Anterior cingulate cortex (tissue), 58 donors: ENCODE measurements at regions not wholly inside any gene's neighbourhood (a gene's known extent, or its start where the extent isn't known, plus 50 kb on each side); places are given as distances from the start of the nearest gene placed in this dataset.
"Not testable (repeated sequence)": the region's sequence is repeated elsewhere in the genome, so short reads cannot be mapped to it uniquely, and the experiment has no call there.

ENCODE experiments used
- DNase-seq, 58 donors: peaks; one replicate each; lab custom pipeline; 2025; lab: John Stamatoyannopoulos, UW

DNA sequence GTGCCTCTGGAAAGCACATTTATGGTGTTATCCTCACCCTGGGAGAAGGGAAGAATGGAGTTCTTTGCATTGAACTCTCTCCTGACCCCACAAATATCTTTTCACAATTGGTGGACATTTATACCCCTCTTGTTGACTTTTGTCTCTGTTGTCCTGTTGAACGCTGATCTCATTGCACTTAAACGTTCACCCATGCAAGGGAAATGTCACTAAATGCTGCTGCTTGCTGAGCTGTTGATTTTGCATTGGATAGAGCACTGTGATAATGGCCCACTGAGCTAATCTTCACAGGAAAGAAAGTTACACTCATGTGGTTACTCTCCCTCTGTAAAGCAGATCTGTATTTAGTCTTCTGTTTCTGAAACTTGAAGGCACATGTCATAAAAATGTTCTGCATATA is 133.4 kb downstream of the FZD1 start:
- no peak for DNase-seq

DNA sequence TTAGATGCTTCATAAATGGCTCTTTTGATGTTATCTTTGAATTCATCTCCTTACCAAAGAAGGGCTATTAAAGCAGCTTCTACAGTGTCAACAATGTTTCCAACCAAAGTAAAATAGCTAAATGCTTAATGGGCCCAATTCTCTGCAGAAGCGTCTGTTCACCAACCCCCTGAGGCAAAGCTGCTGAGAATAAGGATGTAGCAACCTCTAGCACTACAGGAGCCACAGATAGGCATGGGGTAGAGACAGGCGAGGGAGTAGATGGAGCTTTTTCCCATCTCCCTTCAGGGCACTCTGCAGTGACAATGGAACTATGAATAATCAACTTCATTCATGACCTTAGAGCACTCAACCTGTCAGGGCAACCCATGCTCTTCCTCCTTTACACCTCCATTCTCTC is 134.1 kb downstream of the FZD1 start:
- no peak for DNase-seq

DNA sequence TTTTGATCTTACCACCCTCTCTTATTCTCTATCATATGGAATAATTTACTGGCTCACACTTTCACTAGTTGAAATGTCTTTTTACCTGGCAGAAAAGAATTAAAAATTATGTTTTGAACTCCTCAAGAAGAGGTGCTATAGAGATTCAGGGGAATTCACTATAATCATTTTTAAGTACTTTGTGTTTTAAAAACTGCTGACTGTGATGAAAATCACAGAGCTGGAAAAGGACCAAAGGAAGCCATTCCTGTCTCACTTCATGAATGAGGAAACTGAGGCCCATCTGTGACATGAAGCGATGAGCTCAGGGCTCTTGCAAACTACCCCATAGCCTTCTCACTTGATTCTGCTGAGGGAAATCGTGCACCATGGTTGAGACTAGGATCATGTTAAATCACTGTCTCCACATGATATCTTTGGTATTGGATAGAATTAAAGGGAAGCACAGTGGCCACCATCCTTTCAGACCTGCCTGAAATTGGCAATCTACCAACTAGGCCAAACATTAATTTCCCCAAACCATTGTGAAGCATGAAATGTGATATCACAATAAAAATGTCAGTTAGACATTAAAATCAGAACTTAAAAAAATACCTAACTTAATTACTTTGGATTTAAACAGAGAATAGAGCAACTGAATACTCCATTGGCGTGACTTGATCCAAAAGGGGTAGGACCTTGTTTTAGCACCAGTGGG is 141.0 kb downstream of the FZD1 start:
- no peak for DNase-seq

DNA sequence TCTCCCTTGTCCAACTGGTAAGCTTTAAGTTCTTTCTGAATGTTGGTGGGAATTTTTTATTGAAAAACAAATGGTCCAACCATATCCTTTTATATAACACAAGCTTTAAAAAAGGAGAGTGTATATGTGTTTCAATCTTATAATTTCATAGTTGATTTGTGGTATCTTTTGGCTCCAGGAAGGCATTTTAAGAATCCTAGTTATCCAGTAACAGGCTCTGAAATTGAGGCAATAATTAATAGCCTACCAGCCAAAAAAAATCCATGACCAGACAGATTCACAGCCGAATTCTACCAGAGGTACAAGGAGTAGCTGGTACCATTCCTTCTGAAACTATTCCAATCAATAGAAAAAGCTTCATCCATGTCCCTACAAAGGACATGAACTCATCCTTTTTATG is 141.6 kb downstream of the FZD1 start:
- DNase-seq: not testable (repeated sequence)

DNA sequence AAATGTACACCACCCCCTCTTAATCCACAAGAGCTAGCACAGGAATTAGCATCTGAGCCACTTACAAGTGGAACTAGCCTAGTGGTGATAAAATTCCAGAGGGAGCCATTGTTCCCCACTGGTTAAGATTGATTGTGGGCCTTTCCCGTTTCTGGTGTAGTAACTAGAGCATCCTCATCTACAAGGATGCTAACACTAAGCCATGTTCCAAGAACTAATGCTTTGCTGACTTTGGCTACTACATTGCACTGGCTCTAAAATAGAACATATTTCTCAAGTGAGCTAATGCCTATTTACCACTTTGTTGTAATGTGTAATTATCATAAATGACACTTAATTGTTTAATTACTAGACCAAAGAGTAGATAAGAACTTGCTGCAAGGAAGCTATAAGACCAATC is 143.7 kb downstream of the FZD1 start:
- no peak for DNase-seq

DNA sequence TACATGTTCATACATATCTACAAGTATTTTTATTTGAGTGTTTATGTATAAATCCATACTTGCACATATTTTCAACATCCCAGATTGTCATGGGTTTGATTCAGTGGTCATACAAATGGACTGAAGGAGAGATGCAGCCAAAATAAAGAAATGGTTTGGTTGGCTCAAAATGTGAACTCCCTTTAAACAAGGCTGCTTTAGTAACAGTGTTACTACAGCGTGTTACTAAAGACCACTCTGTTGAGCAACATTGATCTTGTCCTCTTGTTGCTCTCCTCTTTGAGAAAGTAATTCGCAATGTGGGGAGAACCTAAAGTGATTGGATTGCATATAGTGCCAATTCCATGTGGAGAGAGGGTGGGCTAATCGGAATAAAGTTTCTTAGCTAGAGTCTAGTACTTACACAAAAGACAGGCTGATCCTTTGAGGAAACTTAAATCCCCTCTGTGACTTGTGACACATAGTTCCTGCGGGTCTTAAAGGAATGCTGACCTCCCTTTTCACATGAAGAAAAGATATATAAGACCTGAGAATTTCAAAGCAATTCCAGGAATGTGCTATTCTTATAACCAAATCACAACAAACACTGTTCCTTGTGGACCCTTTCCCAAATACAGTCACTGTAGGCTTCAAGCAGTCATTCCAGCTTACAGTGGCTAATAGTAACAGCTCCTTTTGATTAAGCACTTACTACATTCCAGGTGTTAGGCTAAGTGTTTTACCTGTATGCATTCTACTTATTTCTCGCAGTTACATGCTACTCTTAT is 144.3 kb downstream of the FZD1 start:
- no peak for DNase-seq

DNA sequence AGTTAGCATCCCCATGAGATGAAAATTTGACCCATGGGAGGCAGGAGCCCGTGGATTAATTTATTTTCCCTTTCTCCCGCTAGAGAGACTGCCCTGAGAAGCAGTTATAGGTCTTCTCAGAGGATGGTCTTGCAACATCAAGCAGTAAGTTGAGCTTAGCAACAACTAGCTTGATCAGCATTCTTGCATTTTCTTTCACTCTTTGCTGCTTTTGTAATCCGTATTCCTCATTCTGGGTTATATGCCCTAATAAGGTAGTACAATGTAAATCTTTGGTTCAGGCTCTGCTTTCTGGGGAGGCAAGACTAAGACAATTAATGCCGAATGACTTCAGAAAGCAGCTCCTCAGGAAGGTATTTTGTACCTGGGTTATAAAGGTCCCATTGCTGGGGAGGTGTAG is 146.8 kb downstream of the FZD1 start:
- DNase-seq: no peak

DNA sequence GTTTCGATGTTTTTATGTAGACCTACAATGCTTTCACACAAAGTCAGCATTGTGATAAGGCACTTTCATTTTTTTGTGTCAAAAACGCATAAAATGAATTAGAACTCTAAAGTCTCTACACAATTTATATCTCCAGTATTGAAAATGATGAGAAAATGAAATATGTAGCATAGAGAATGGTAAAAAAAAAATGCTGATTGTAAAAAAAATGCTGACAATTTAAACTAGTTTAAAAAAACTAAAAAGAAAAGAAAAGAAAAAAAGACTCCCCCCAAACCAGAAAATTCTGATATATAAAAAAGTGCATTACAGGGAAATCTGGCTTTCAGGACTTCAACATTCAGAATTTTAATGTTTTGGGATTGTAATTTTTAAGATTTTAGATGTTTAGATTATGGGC is 148.1 kb downstream of the FZD1 start:
- no peak for DNase-seq

DNA sequence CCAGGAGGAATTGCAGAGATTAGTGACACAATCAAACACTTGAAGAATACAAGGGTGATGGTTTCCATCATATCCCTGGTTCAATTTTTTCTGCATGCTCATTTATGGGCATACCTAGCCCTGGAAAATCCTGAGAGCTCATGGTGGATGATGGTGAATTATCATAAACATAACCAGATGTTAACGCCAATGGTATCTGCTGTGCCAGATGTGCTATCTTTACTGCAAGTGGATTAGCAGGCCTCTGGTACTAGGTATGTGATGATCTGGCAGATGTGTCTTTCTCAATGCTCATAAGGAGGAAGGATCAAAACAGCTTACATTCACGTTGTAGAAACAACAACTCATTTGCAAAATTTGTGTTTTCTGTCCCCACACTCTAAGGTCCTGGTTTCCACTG is 150.5 kb downstream of the FZD1 start:
- no peak for DNase-seq

DNA sequence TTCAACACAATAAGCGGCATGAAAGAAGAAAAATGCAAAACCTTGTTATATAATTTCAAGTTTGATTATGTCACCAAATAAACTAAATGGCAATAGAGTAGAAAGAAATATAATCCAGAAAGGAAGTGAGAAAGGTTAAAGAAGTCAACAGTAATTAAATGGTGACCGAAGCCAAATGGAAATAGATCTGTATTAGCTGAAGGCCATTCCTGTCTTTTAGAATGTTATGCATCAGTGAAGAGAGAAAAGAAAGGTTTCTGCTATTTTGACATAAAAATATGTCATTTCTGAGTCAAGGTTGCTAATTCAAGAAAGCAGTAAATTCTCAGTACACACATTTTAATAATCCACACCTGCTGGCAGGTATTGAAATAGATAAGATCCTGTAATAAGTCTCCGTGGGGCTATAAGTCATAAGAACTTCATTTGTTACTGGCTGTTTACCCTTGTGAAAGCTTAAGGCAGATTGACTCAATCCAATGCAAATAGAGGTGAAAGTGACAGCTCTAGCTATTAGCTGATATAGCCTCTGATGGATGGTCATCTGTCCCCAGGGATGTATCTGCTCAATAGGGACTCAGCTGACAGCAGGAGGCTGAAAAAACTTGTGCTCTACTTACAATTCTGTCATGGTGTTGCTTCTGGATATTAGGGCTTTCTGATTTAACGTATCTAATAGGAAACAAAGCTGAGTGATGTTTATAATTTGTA is 152.1 kb downstream of the FZD1 start:
- DNase-seq: no peak

DNA sequence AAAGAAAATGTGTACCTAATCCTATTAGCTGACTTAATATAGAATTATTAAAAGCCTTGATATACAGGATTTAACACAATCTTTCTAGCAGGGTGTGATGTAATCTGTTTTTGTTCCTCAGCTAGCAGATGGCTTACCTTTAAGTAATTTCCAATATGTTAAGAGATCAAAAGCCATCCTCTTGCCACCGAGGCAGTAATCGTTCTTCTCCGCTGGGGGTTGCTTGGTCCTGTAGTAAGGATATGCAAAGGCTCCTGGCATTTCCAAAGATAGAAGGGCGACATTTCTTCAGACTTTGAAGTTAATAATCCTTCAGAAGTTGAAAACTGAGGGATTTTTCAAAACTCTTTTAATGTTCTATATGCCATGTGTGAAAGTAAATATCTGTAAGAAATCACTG is 156.4 kb downstream of the FZD1 start:
- DNase-seq: no peak

DNA sequence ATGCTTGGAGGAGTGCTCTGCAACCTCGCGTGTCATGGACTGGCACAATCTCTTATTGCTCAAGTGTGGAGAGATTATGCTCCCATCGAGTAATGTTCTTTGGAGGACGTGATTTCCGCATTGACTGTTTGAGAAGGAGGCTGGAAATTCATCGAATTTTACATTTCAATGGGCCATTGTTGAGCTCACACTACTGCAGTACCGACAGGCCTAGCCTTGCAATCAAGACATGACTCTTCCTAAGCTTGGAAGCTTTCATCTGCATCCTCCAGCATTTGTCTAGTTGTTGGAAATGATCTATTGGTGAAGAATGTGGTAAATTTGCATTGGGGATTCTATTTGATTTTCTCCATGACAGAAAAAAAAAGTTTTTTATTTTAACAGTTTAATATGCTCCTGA is 156.8 kb downstream of the FZD1 start:
- no peak for DNase-seq

DNA sequence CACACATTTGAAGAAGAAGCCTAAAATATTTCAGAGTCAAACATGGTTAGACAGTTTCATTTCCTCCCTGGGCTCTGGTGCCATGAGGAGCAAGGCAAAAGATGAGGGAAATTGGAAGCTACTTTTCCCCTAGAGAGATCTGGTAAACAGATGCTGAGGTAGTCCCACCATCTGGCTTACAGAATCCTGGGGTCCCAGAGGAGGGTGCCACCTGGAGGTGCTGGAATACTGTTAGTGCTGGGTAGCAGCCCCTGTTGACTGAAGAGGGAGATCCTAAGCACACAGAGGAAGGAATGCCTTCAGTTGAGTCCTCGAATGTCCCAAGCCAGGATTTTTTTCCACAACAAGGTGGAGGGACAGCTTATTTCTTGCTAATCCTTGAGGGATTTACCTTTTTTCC is 160.1 kb downstream of the FZD1 start:
- no peak for DNase-seq

DNA sequence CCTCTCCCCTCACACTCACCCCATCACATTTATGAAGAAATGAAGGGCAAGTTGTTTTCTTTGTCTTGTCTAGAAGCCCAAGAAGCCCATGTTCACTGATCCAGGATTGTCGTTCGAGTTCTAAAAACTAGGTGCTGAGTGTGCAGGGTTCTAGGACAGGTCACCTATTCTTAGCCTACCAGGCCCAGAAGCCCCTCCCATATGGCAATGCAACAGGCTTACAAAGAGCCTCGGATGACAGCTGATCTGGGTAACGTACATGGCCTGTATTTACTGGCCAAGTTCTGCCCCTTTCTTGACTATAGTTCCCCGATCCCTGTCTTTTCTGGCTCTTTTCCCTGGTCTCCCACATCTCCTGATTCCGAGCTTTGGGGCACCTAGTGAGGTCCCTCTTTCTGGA is 160.9 kb downstream of the FZD1 start:
- no peak for DNase-seq

DNA sequence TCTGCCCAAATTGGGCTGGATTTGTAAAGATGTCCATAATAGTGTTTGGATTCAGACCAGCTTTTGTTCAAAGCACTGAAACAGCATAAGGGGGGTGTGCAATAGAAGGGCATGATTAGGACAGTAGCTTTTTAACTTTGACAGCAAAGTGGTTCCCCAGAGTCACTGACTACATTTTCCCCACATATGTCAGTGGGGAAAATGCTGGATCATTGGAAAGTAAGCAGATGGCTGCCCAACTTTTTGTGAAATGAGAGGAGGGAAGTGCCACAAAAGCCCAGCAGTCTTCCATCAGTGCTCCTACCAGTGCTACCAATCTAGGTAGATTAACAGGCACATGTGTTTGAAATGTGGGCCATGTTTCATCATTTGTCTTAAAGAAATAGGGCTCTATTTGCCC is 162.8 kb downstream of the FZD1 start:
- no peak for DNase-seq

DNA sequence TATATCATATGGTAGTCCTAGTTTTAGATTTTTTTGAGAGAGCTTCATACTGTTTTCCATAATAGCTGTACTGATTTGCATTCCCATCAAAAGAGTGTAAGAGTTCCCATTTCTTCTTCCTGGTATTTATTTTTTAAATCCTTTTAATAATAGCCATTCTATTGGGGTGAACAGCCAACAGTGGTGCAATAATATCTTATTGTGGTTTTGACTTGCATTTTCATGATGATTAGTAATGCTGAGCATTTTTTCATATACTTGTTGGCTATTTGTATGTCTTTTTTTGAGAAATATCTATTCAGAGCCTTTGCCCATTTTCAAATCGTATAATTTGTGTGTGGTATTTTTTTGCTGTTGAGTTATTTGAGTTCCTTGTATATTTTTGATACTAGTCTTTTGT is 167.4 kb downstream of the FZD1 start:
- no peak for DNase-seq

DNA sequence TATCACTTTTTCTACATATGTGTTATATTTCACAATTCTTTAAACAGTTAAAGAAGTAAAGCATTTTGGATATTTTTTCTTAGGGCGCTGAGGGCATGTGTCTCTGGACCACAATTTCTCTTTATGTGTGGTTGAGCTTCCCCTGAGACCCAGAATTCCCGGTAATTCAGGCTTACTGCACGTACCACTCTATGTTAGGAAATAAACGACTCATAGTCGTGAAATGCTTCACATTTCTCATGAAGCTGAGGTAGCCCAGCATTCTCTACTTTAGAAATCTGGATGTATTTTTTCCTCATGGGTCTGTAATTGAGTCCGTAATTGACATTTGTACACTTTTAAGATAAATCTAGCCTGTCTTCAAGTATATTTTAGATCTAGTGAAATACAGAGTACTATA is 170.6 kb downstream of the FZD1 start:
- DNase-seq: no peak

DNA sequence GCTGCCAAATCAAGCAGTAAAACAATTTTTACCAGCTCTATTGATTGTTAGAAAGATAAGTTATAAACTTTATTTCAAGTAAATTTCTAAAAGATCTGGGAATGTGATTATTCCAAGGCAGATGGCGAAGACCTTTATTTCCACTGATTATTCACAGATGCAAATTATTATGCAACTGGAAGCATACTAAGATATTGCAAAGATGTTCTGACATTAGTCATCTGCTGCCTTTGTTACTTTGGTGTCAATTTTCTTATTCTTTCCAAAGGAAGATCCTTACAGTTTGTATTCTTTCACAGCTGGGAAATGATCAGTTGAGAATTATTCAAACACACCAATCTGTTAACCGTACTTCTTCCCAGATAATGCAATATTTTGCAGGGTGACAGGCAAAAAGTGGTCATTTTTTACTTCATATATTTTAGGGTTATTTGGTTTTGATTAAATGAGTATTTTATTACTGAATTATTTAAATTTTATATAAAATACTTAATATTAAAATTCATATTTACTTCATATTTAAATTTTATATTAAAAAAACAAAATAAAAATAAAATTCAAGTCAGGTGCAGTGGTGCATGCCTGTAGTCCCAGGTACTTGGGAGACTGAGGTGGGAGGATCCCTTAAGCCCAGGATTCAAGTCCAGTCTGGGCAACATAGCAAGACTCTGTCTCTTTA is 171.3 kb downstream of the FZD1 start:
- no peak for DNase-seq

DNA sequence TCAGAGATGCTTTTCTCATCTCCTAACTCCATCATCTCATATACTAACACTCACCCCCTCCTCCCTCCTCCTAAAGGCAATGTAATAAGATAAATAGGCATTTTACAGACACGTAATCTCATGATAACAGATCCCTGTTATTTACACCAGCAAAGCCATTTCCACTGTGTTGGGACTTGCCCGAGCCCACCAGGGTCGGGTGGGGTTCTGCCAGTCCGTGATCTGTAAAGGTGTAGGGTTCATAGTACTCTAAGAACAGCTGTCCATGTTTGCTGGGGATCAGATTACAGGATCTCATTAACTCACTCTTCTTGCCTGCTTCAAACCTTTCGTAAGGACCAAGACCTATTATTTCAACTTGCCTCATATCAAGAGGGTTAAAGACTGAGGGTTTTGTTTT is 172.4 kb downstream of the FZD1 start:
- no peak for DNase-seq

DNA sequence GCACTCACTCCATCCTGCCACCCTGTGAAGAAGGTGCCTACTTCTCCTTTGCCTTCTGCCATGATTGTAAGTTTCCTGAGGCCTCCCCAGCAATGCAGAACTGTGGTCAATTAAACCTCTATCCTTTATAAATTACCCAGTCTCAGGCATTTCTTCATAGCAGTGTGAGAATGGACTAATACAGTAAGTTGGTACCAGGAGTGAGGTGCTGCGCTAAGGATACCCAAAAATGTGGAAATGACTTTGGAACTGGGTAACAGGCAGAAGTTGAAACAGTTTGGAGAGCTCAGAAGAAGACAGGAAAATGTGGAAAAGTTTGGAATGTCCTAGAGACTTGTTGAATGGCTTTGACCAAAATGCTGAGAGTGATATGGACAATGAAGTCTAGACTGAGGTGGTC is 176.0 kb downstream of the FZD1 start:
- DNase-seq: not testable (repeated sequence)

DNA sequence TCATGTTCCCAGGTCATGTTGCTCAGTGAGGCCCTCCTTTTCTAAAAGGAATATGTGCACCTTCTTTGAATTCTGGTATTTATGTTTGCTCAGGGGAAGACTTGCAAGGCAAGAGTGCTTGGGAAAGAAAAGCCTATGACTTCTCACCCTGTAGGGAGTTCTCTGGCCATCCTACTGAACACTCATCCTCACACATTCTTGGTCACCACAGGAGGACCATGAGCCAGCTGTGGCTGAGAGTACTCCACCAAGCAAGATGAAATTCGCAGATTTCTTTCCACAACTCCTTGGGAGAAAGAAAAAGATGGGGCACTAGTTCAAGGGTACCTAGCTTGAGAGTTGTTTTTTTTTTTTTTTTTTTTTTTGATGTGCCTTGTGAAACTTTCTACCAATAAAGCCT is 179.6 kb downstream of the FZD1 start:
- no peak for DNase-seq
